CD4-positive, alpha-beta T cell treated with Interferon gamma for 1 hour (primary cell): ENCODE measurements at regions not wholly inside any gene's neighbourhood (a gene's known extent, or its start where the extent isn't known, plus 50 kb on each side); places are given as distances from the start of the nearest gene placed in this dataset.

Experiments used
- DNase-seq: peaks from one replicate; pipeline ENCODE4 v3.0.0-alpha.2; 2020

GRCh38 chr12:46131732-46132469 is 136.9 kb downstream of the SLC38A1 start:
- no peak for DNase-seq

GRCh38 chr12:46127656-46128055 is 137.3 kb upstream of the SCAF11 start:
- no peak for DNase-seq

- DNase-seq, result no peak
Observed at GRCh38 chr12:46126050-46126727, 135.8 kb upstream of the SCAF11 start.

GRCh38 chr12:46124848-46125619 is 134.7 kb upstream of the SCAF11 start:
- peak; percentile 55 for DNase-seq

GRCh38 chr12:46124132-46124847 is 133.9 kb upstream of the SCAF11 start:
- DNase-seq, result no peak

GRCh38 chr12:46112364-46112763 is 122.0 kb upstream of the SCAF11 start:
- no peak for DNase-seq

GRCh38 chr12:46111715-46112114 is 121.3 kb upstream of the SCAF11 start:
- DNase-seq, result no peak

GRCh38 chr12:46110928-46111699 is 120.7 kb upstream of the SCAF11 start:
- no peak for DNase-seq

GRCh38 chr12:46110223-46110611 is 119.8 kb upstream of the SCAF11 start:
- no peak for DNase-seq

- no peak for DNase-seq
Observed at GRCh38 chr12:46109343-46110222, 119.2 kb upstream of the SCAF11 start.

GRCh38 chr12:46108721-46109120 is 118.3 kb upstream of the SCAF11 start:
- DNase-seq, result no peak

GRCh38 chr12:46107591-46107990 is 117.2 kb upstream of the SCAF11 start:
- no peak for DNase-seq

- DNase-seq, result no peak
Observed at GRCh38 chr12:46105735-46106134, 115.4 kb upstream of the SCAF11 start.

- DNase-seq, result no peak
Observed at GRCh38 chr12:46103559-46104383, 113.4 kb upstream of the SCAF11 start.

- no peak for DNase-seq
Observed at GRCh38 chr12:46101485-46101869, 111.1 kb upstream of the SCAF11 start.

GRCh38 chr12:46100551-46101484 is 110.4 kb upstream of the SCAF11 start:
- DNase-seq, result no peak

- DNase-seq, result no peak
Observed at GRCh38 chr12:46089414-46090162, 99.2 kb upstream of the SCAF11 start.

- no peak for DNase-seq
Observed at GRCh38 chr12:46087916-46088439, 97.6 kb upstream of the SCAF11 start.
